ENCODE measurements at regions not wholly inside any gene's neighbourhood (a gene's known extent, or its start where the extent isn't known, plus 50 kb on each side); places are given as distances from the start of the nearest gene placed in this dataset.
A peak's percentile ranks its signal among the peaks of the same experiment; 100 is the strongest.

- Histone ChIP-seq H3K9me3 (ENCODE audit: control insufficient read depth, low read length) (no peaks in the 10 kb centered on the region), H3K4me3 (ENCODE audit: low read length) (no peak overlapping the region), H3K27me3 (ENCODE audit: control insufficient read depth, insufficient read depth, low read length, poor library complexity, severe bottlenecking) (no peaks in the 10 kb centered on the region), H3K4me1 (ENCODE audit: control insufficient read depth, insufficient read depth, low read length) (peaks cover 12% of the 10 kb centered on the region), H3K9ac (ENCODE audit: extremely low read depth, low read length, poor library complexity, severe bottlenecking) (no peak overlapping the region), H3K27ac (ENCODE audit: low read depth, low read length) (peak overlapping the region; percentile 98), H3K36me3 (ENCODE audit: control insufficient read depth, insufficient read depth, low read length) (peaks cover 11% of the 10 kb centered on the region)
- no peak overlapping the region for H3K27ac Mint-ChIP-seq
- peaks cover 17% of the 10 kb centered on the region for H3K36me3 Mint-ChIP-seq (ENCODE audit: low read depth)
- H3K27me3 Mint-ChIP-seq (ENCODE audit: insufficient read depth): no peaks in the 10 kb centered on the region
- no peak for DNase-seq
- no peaks in the 10 kb centered on the region for H3K9me3 Mint-ChIP-seq
- H3K4me1 Mint-ChIP-seq: peaks cover 50% of the 10 kb centered on the region
- TF ChIP-seq CTCF (conservative IDR thresholded peaks at IDR 0.05): no peak
- no peak overlapping the region for H3K4me3 Mint-ChIP-seq
- 94% methylated on average over 16 to 22 of the region's 22 CpGs for WGBS, 2 experiments (ENCODE audit: insufficient coverage in 1 of 2, insufficient read length in 1 of 2)
Measured at GRCh38 chr6:22146931-22147701, 149.7 kb downstream of the PRL start.

- H3K27ac ChIP-seq (ENCODE audit: low read depth, low read length): peak overlapping the region; percentile 98
- Mint-ChIP-seq H3K4me1 (peaks cover 50% of the 10 kb centered on the region), H3K9me3 (no peaks in the 10 kb centered on the region), H3K4me3 (no peak overlapping the region), H3K27me3 (ENCODE audit: insufficient read depth) (no peaks in the 10 kb centered on the region), H3K27ac (peak overlapping the region; percentile 6), H3K36me3 (ENCODE audit: low read depth) (peaks cover 14% of the 10 kb centered on the region)
- H3K36me3 ChIP-seq (ENCODE audit: control insufficient read depth, insufficient read depth, low read length): peaks cover 11% of the 10 kb centered on the region
- DNase-seq: no peak
- 85 to 91% methylated on average over 6 to 7 of the region's 7 CpGs for WGBS, 2 experiments (ENCODE audit: insufficient coverage in 1 of 2, insufficient read length in 1 of 2)
- no peak overlapping the region for H3K4me3 ChIP-seq (ENCODE audit: low read length)
- H3K9ac ChIP-seq (ENCODE audit: extremely low read depth, low read length, poor library complexity, severe bottlenecking): peak overlapping the region; percentile 14
- H3K27me3 ChIP-seq (ENCODE audit: control insufficient read depth, insufficient read depth, low read length, poor library complexity, severe bottlenecking): no peaks in the 10 kb centered on the region
- peaks cover 10% of the 10 kb centered on the region for H3K4me1 ChIP-seq (ENCODE audit: control insufficient read depth, insufficient read depth, low read length)
- no peak for TF ChIP-seq CTCF (conservative IDR thresholded peaks at IDR 0.05)
- H3K9me3 ChIP-seq (ENCODE audit: control insufficient read depth, low read length): no peaks in the 10 kb centered on the region
Measured at GRCh38 chr6:22147921-22148776, 148.7 kb downstream of the PRL start.

- H3K9ac ChIP-seq (ENCODE audit: extremely low read depth, low read length, poor library complexity, severe bottlenecking): no peak overlapping the region
- no peak for DNase-seq
- no peak overlapping the region for H3K4me3 ChIP-seq (ENCODE audit: low read length)
- Mint-ChIP-seq H3K9me3 (no peaks in the 10 kb centered on the region), H3K36me3 (ENCODE audit: low read depth) (peaks cover 12% of the 10 kb centered on the region), H3K4me1 (peaks cover 54% of the 10 kb centered on the region), H3K27ac (no peak overlapping the region), H3K27me3 (ENCODE audit: insufficient read depth) (no peaks in the 10 kb centered on the region), H3K4me3 (no peak overlapping the region)
- TF ChIP-seq CTCF (conservative IDR thresholded peaks at IDR 0.05): no peak
- H3K4me1 ChIP-seq (ENCODE audit: control insufficient read depth, insufficient read depth, low read length): peaks cover 10% of the 10 kb centered on the region
- no peaks in the 10 kb centered on the region for H3K27me3 ChIP-seq (ENCODE audit: control insufficient read depth, insufficient read depth, low read length, poor library complexity, severe bottlenecking)
- H3K9me3 ChIP-seq (ENCODE audit: control insufficient read depth, low read length): no peaks in the 10 kb centered on the region
- peak overlapping the region; percentile 98 for H3K27ac ChIP-seq (ENCODE audit: low read depth, low read length)
- peaks cover 11% of the 10 kb centered on the region for H3K36me3 ChIP-seq (ENCODE audit: control insufficient read depth, insufficient read depth, low read length)
- 84 to 86% methylated on average over 1 to 3 of the region's 3 CpGs for WGBS, 2 experiments (ENCODE audit: insufficient coverage in 1 of 2, insufficient read length in 1 of 2)
Measured at GRCh38 chr6:22149096-22149495, 147.7 kb downstream of the PRL start.

All from endodermal cell (in vitro differentiated cells).